ENCODE measurements at regions not wholly inside any gene's neighbourhood (a gene's known extent, or its start where the extent isn't known, plus 50 kb on each side); places are given as distances from the start of the nearest gene placed in this dataset.
A peak's percentile ranks its signal among the peaks of the same experiment; 100 is the strongest.

DNA sequence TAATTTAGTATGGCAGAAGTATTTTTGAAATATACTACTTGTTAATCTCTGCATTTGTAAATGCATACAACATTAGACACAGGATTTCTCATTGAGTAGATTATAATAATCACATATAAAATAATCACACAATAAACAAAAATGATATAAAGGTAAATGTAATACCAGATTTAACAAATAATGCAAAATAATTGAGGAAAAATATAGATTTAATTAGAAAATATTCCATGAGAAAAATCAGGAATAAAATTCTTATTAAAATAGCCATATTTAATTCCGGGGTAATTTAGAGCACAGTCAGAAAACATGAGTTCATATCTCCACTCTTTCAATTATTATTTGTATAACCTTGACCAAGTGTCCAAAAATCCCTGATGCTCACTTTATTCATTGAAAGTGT lies 385.9 kb upstream of the SYT4 start:
- Histone ChIP-seq H3K4me1 (replicated peaks in 1 of 2) (peaks cover 0 to 3% of the 10 kb centered on the region in 2 donors), H3K4me3 (no peak overlapping the region), H3K27ac (no peak overlapping the region)
- 50 to 100% (median 94%) methylated on average over 1 of the region's 1 CpG; no CpG with 5 or more reads in 1 of the 10 experiments for WGBS, 10 experiments
- ATAC-seq (replicated peaks in 6 of 8) = no peak
- in situ Hi-C loops (cut with MboI; ENCODE audit: low pct_unique_long_range_greater_than_20kb in 2 of 9, low sequenced_read_pairs in 9 of 9, unreplicated experiment in 9 of 9) = no loop called here

DNA sequence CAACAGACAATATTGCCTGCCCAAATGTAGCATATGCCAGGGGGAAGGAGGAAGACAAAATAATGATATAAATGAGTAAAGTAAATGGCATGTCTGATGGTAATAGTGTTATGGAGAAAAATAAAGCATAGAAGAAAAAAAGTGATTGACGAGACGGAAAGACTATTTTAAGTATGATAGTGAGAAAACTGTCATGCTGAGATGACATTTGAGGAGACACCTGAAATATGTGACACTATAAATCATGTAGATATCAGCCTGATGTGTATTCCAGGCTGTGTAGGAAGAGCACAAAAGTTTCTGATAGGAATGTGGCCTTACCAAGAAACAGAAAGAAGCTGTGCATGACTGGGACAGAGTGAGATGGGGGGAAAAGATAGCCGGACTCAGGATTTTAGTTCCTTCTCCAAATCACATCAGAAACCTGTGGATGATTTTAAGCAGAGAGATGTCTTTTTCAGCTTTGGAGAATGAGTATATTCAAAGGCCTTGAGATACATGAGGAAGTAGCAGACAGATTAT lies 387.3 kb upstream of the SYT4 start:
- Histone ChIP-seq H3K27ac (no peak overlapping the region), H3K4me3 (no peak overlapping the region), H3K4me1 (replicated peaks in 1 of 2) (peaks cover 0 to 3% of the 10 kb centered on the region in 2 donors)
- no peak for ATAC-seq (replicated peaks in 6 of 8)
- in situ Hi-C loops (cut with MboI; ENCODE audit: low pct_unique_long_range_greater_than_20kb in 2 of 9, low sequenced_read_pairs in 9 of 9, unreplicated experiment in 9 of 9) = no loop called here
- WGBS, 10 experiments = 59 to 100% (median 86%) methylated on average over 2 to 3 of the region's 3 CpGs; no CpG with 5 or more reads in 1 of the 10 experiments

DNA sequence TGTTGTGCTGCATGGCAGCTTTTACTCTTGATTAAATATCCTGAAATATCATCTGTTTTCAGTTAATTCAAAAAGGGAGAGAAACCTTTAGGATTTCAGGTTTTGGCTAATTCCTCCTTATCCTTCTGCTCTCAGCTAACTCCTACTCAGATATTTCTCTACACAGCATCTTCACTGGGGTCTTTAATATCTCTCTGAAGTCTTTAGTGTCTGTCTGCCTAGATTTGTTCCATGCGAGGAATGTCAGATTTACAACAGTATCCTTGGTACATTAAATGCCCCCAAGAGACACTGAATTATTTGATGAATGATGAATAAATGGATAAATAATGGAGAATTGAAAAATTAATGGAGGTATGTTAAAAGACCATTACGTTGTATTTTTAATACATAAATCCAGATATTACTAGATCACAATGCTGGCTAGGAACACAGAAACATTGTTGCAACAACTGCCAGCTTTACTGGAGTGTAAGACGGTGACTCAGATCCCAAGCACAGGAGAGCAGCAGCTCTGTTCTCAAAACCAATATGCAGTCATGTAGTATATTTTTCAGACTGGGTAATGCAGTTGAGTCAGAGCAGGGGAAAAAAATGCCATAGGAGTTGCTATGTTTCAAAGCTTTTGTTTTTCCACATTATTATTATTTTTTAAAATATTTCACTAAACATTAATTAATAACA lies 388.0 kb upstream of the SYT4 start:
- no peak overlapping the region for H3K27ac ChIP-seq
- ATAC-seq (replicated peaks in 6 of 8) = peak in 7 of 8 experiments; percentile 74 to 94 (median 78)
- peaks cover 0 to 3% of the 10 kb centered on the region in 2 donors for H3K4me1 ChIP-seq (replicated peaks in 1 of 2)
- in situ Hi-C loops (cut with MboI; ENCODE audit: low pct_unique_long_range_greater_than_20kb in 2 of 9, low sequenced_read_pairs in 9 of 9, unreplicated experiment in 9 of 9) = no loop called here
- WGBS, 10 experiments = 13 to 70% (median 44%) methylated on average over 1 to 3 of the region's 3 CpGs; no CpG with 5 or more reads in 1 of the 10 experiments
- H3K4me3 ChIP-seq = no peak overlapping the region

DNA sequence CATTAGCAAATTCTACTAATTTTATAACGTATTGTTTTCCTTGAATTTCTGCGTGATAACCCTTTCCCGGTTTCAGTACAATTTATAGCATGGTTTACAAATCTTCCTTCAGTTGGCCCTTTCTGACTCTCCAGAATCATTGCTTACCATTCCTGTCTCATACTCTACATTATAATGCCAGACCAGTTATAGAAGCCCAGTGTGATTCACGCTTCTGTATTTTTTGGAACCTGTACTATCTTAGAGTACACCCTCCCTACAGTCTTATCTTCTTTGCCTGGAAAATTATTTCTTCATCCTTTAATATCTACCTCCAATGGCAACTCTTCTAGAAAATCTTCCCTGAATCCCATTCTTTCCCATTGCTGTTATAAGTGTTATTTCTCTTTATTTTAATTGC lies 391.6 kb upstream of the SYT4 start:
- ATAC-seq (replicated peaks in 6 of 8) = no peak
- in situ Hi-C loops (cut with MboI; ENCODE audit: low pct_unique_long_range_greater_than_20kb in 2 of 9, low sequenced_read_pairs in 9 of 9, unreplicated experiment in 9 of 9) = no loop called here
- Histone ChIP-seq H3K4me3 (no peak overlapping the region), H3K27ac (no peak overlapping the region), H3K4me1 (replicated peaks in 1 of 2) (peaks cover 0 to 3% of the 10 kb centered on the region in 2 donors)
- 76 to 100% (median 95%) methylated on average over 1 to 4 of the region's 4 CpGs; no CpG with 5 or more reads in 1 of the 10 experiments for WGBS, 10 experiments

DNA sequence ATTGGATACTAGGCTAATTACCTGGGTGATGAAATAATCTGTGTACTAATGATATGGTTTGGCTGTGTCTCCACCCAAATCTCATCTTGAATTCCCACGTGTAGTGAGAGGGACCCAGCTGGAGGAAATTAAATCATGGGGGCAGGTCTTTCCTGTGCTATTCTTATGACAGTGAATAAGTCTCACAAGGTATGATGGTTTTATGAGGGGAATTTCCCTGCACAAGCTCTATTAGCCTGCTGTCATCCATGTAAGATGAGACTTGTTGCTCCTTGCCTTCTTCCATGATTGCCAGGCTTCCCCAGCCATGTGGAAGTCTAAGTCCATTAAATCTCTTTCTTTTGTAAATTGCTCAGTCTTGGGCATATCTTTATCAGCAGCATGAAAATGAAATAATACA lies 394.1 kb upstream of the SYT4 start:
- no peak overlapping the region for H3K27ac ChIP-seq
- in situ Hi-C loops (cut with MboI; ENCODE audit: low pct_unique_long_range_greater_than_20kb in 2 of 9, low sequenced_read_pairs in 9 of 9, unreplicated experiment in 9 of 9) = no loop called here
- H3K4me1 ChIP-seq (replicated peaks in 1 of 2) = no peaks in the 10 kb centered on the region
- WGBS, 10 experiments = 14 to 100% (median 70%) methylated on average over 1 of the region's 1 CpG; no CpG with 5 or more reads in 6 of the 10 experiments
- peak in 1 of 8 experiments; percentile 38 for ATAC-seq (replicated peaks in 6 of 8)
- no peak overlapping the region for H3K4me3 ChIP-seq

DNA sequence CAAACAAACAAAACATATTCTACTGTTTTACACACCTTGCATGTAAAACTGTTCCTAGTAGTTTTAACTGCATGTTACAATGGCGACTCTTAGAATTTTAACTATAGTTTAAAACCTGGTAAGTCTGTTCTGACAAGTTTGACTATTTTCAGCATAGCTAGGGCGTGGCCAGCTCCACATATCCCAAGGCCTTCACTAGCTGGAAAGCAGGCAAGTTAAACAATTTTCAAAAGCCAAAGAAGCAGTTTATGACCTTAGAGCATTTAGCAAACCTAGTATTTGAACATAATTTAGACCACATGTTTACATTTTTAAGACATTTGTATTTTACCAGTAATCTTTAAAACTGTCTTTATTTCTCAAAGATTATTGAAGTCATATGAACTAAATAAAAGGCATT lies 402.8 kb upstream of the SYT4 start:
- Histone ChIP-seq H3K4me3 (no peak overlapping the region), H3K4me1 (replicated peaks in 1 of 2) (no peaks in the 10 kb centered on the region), H3K27ac (no peak overlapping the region)
- no peak for ATAC-seq (replicated peaks in 6 of 8)
- WGBS, 10 experiments = 10 to 100% (median 91%) methylated on average over 1 to 2 of the region's 2 CpGs; no CpG with 5 or more reads in 2 of the 10 experiments
- in situ Hi-C loops (cut with MboI; ENCODE audit: low pct_unique_long_range_greater_than_20kb in 2 of 9, low sequenced_read_pairs in 9 of 9, unreplicated experiment in 9 of 9) = no loop called here

DNA sequence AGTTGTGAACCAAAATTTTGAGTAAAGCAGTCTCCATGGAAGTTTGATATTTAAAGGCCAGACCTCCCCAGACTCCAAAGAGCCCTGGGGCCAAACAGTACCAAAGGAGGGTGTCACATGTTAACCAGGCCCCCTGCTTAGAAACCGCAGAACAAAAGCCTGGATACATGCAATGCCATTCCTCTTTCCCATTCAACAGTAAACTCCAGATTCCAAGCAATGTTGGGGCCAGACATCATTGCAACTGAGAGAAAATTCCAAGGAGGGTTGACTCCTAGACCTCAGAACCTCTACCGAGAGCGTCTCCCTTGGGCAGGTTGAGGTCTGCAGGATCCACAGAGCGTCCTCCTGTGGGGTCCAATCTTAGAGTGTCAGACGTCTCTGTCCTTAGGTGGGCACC lies 404.4 kb upstream of the SYT4 start:
- no peaks in the 10 kb centered on the region for H3K4me1 ChIP-seq (replicated peaks in 1 of 2)
- in situ Hi-C loops (cut with MboI; ENCODE audit: low pct_unique_long_range_greater_than_20kb in 2 of 9, low sequenced_read_pairs in 9 of 9, unreplicated experiment in 9 of 9) = no loop called here
- H3K4me3 ChIP-seq = no peak overlapping the region
- WGBS, 10 experiments = 25 to 100% (median 86%) methylated on average over 1 to 3 of the region's 5 CpGs; no CpG with 5 or more reads in 3 of the 10 experiments
- no peak overlapping the region for H3K27ac ChIP-seq
- no peak for ATAC-seq (replicated peaks in 6 of 8)

DNA sequence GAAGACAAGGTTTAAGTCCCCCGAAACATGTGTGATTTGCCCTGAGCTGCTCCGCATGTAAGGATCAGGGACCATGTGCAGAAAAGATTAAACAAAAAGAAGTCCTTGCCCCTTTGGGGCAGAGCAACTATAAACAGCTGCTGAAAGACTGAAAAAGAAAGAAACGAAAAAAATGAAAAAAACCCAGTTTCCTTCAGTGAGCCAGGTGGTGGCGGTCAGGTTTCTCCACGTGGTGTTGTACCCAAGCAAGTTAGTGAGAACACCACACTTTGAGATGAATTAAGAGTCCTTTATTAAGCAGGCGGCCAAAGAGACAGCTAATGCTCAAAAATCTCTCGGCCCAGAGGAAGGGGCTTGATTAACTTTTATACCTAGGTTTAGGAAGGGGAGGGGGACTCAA lies 404.9 kb upstream of the SYT4 start:
- in situ Hi-C loops (cut with MboI; ENCODE audit: low pct_unique_long_range_greater_than_20kb in 2 of 9, low sequenced_read_pairs in 9 of 9, unreplicated experiment in 9 of 9) = no loop called here
- no peak overlapping the region for H3K4me3 ChIP-seq
- WGBS, 10 experiments = 61 to 93% (median 88%) methylated on average over 2 to 7 of the region's 7 CpGs; no CpG with 5 or more reads in 1 of the 10 experiments
- no peak for ATAC-seq (replicated peaks in 6 of 8)
- no peak overlapping the region for H3K27ac ChIP-seq
- no peaks in the 10 kb centered on the region for H3K4me1 ChIP-seq (replicated peaks in 1 of 2)

DNA sequence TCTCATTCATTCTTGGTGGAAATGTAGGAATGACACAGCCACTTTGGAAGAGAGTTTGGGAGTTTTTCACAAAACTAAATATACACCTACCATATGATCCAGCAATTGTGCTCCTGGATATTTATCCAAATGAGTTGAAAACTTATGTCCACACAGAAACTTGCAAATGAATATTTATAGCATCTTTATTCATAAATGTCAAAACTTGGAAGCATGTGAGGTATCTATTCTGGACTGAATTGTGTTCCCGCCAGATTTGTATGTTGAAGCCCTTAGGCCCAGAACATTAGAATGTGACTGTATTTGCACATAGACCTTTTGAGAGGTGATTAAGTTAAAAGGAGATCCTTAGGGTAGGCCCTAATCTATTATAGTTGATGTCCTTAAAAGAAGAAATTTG lies 409.4 kb upstream of the SYT4 start:
- no peaks in the 10 kb centered on the region for H3K4me1 ChIP-seq (replicated peaks in 1 of 2)
- in situ Hi-C loops (cut with MboI; ENCODE audit: low pct_unique_long_range_greater_than_20kb in 2 of 9, low sequenced_read_pairs in 9 of 9, unreplicated experiment in 9 of 9) = no loop called here
- WGBS, 10 experiments = 83 to 100% (median 86%) methylated on average over 1 of the region's 1 CpG; no CpG with 5 or more reads in 5 of the 10 experiments
- ATAC-seq (replicated peaks in 6 of 8) = peak in 1 of 8 experiments; percentile 71
- no peak overlapping the region for H3K27ac ChIP-seq
- H3K4me3 ChIP-seq = no peak overlapping the region

DNA sequence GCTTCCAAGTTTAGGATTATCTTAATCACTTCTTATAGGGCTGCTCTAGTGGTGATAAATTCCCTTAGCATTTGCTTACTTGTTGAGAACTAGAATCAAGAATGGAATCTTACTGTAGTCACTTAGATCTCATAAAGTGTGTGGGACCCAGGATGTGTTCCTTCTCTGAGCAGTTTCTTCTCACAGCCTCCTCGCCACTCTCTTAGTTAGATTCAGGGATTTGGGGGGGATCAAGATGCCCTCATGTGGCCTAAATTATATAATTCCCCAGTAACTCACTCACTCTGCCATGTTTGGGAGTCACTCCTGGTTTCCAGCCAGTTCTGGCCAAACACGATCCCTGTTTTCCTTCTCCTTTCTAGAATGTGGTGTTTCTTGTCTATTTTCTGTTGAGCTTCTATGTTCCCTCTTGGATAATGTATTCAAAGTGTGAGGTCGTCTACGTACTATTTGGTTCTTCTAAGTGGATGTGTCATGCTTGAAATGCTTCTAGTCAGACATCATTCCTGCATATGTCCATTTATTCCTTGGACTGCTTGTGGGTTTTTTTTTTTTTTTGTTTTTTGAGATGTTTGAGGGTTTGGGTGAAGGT lies 414.9 kb upstream of the SYT4 start:
- WGBS, 10 experiments = 11 to 100% (median 70%) methylated on average over 1 to 4 of the region's 4 CpGs; no CpG with 5 or more reads in 2 of the 10 experiments
- Histone ChIP-seq H3K27ac (no peak overlapping the region), H3K4me1 (replicated peaks in 1 of 2) (no peaks in the 10 kb centered on the region), H3K4me3 (no peak overlapping the region)
- ATAC-seq (replicated peaks in 6 of 8) = peak in 3 of 8 experiments; percentile 78 to 98 (median 98)
- in situ Hi-C loops (cut with MboI; ENCODE audit: low pct_unique_long_range_greater_than_20kb in 2 of 9, low sequenced_read_pairs in 9 of 9, unreplicated experiment in 9 of 9) = no loop called here

DNA sequence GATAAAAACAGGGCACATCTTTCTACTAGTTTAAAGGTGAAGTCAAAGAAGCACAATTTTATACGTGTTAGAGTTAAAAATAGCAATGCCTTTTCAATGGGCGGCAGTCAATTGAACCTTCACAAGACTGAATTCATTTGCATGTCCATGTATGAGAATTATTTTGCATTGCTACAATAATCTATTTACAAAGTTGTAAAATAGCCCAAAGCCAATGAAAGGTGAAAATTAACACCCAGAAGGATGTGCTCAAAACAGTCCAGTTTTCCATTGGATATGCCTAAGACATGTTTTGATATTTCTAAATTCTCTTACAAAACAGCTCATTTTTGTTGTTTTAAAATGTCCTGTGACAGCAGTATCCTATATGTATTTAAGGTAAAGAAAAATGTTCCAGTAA lies 425.1 kb upstream of the SYT4 start:
- WGBS, 10 experiments = 0 to 87% (median 45%) methylated on average over 1 to 2 of the region's 2 CpGs
- Histone ChIP-seq H3K4me3 (no peak overlapping the region), H3K4me1 (replicated peaks in 1 of 2) (peaks cover 0 to 3% of the 10 kb centered on the region in 2 donors), H3K27ac (no peak overlapping the region)
- peak in 3 of 8 experiments; percentile 50 to 65 (median 54) for ATAC-seq (replicated peaks in 6 of 8)
- in situ Hi-C loops (cut with MboI; ENCODE audit: low pct_unique_long_range_greater_than_20kb in 2 of 9, low sequenced_read_pairs in 9 of 9, unreplicated experiment in 9 of 9) = no loop called here

DNA sequence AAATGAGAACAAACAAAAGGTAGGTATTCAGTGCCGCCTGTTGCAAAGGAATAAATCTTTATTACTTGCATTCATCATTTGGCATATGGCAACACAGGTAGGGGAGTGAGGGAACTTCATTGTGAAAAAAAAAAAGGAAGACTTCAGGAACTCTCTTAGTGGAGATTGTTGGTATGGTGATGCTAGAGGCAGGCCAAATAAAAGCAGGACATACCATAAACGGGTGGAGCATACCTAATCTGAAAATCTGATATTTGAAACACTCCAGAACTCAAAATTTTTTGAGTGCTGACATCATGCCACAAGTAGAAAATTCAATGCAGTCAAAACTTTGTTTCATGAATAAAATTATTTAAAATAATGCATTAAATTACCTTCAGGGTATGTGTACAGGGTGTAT lies 425.8 kb upstream of the SYT4 start:
- in situ Hi-C loops (cut with MboI; ENCODE audit: low pct_unique_long_range_greater_than_20kb in 2 of 9, low sequenced_read_pairs in 9 of 9, unreplicated experiment in 9 of 9) = no loop called here
- peak in 3 of 8 experiments; percentile 61 to 86 (median 73) for ATAC-seq (replicated peaks in 6 of 8)
- no peak overlapping the region for H3K4me3 ChIP-seq
- no peak overlapping the region for H3K27ac ChIP-seq
- H3K4me1 ChIP-seq (replicated peaks in 1 of 2) = peaks cover 0 to 3% of the 10 kb centered on the region in 2 donors
- WGBS, 10 experiments = 0 to 100% (median 82%) methylated on average over 1 to 2 of the region's 2 CpGs

DNA sequence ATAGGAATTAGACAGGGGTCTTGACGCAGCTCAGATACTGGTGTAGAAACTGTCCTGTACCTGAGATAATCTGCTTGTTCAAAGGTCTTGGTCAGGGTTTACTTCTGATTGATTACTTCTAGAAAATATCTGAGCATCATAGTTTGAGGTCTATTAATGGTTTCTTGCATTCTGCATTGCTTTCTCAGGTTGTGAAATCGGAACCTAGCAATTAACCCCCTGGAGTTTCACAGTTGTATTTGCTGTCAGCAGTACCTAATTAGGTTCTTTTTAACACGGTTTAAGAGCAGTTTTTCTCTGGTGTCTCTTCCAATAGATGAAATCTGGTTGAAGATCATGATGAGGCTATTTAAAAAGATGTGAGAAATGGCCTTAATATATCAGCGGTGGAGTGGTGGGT lies 428.6 kb upstream of the SYT4 start:
- Histone ChIP-seq H3K4me1 (replicated peaks in 1 of 2) (peaks cover 0 to 3% of the 10 kb centered on the region in 2 donors), H3K4me3 (no peak overlapping the region), H3K27ac (no peak overlapping the region)
- 37 to 100% (median 71%) methylated on average over 1 to 4 of the region's 4 CpGs for WGBS, 10 experiments
- in situ Hi-C loops (cut with MboI; ENCODE audit: low pct_unique_long_range_greater_than_20kb in 2 of 9, low sequenced_read_pairs in 9 of 9, unreplicated experiment in 9 of 9) = no loop called here
- no peak for ATAC-seq (replicated peaks in 6 of 8)
